Trophoblast cell (in vitro differentiated cells and primary cell): ENCODE measurements at regions not wholly inside any gene's neighbourhood (a gene's known extent, or its start where the extent isn't known, plus 50 kb on each side); places are given as distances from the start of the nearest gene placed in this dataset.
A peak's percentile ranks its signal among the peaks of the same experiment; 100 is the strongest.

ENCODE experiments used
- DNase-seq, 2 donors: peaks; one replicate each; pipeline ENCODE4 v3.0.0-alpha.2; 2016
- H2AFZ ChIP-seq: 2 replicates; pipeline ENCODE4 v1.6.1; 2013; ENCODE audit warnings: low read length, moderate library complexity, mild to moderate bottlenecking; ENCODE audit not compliant: insufficient read depth, poor library complexity
- H2AK5ac ChIP-seq: 2 replicates; pipeline ENCODE4 v1.6.1; 2013; ENCODE audit warnings: mild to moderate bottlenecking, low read length
- H2BK120ac ChIP-seq: 2 replicates; pipeline ENCODE4 v1.6.1; 2013; ENCODE audit warnings: low read length, mild to moderate bottlenecking, moderate library complexity; ENCODE audit not compliant: insufficient read depth, poor library complexity
- H2BK12ac ChIP-seq: 2 replicates; pipeline ENCODE4 v1.6.1; 2013; ENCODE audit warnings: mild to moderate bottlenecking, low read length, moderate library complexity
- H2BK5ac ChIP-seq: 2 replicates; pipeline ENCODE4 v1.6.1; 2013; ENCODE audit warnings: low read length, low read depth, moderate library complexity, mild to moderate bottlenecking; ENCODE audit not compliant: poor library complexity
- H3K14ac ChIP-seq: 2 replicates; pipeline ENCODE4 v1.6.1; 2013; ENCODE audit warnings: mild to moderate bottlenecking, low read length
- H3K18ac ChIP-seq: 2 replicates; pipeline ENCODE4 v1.6.1; 2013; ENCODE audit warnings: mild to moderate bottlenecking, low read length
- H3K23ac ChIP-seq: 2 replicates; pipeline ENCODE4 v1.6.1; 2013; ENCODE audit warnings: low read length
- H3K27ac ChIP-seq: 2 replicates; pipeline ENCODE4 v1.5.1; 2013; ENCODE audit warnings: low read depth, mild to moderate bottlenecking, inconsistent platforms, low read length, moderate library complexity
- H3K27me3 ChIP-seq: 2 replicates; pipeline ENCODE4 v1.6.1; 2013; ENCODE audit warnings: inconsistent platforms, mild to moderate bottlenecking, low read length, moderate library complexity; ENCODE audit not compliant: insufficient read depth
- H3K36me3 ChIP-seq, 2 experiments: 1 replicate in 1 of 2; 2 replicates in 1 of 2; pipeline ENCODE4 v1.6.1; 2013; ENCODE audit warnings: low read length in 2 of 2, mild to moderate bottlenecking in 2 of 2, moderate library complexity in 1 of 2; ENCODE audit not compliant: insufficient read depth in 2 of 2, control insufficient read depth in 1 of 2
- H3K4ac ChIP-seq: 2 replicates; pipeline ENCODE4 v1.6.1; 2013; ENCODE audit warnings: low read depth, mild to moderate bottlenecking, low read length, moderate library complexity
- H3K4me1 ChIP-seq, 2 experiments: 1 replicate in 1 of 2; 2 replicates in 1 of 2; pipeline ENCODE4 v1.6.1; 2013; ENCODE audit warnings: low read length in 2 of 2, mild to moderate bottlenecking in 2 of 2, moderate library complexity in 1 of 2; ENCODE audit not compliant: insufficient read depth in 2 of 2, control insufficient read depth in 1 of 2
- H3K4me2 ChIP-seq: 2 replicates; pipeline ENCODE4 v1.6.1; 2013; ENCODE audit warnings: inconsistent platforms, mild to moderate bottlenecking, low read length, moderate library complexity
- H3K4me3 ChIP-seq: 2 replicates; pipeline ENCODE4 v1.5.1; 2013; ENCODE audit warnings: mild to moderate bottlenecking, low read depth, low read length, inconsistent platforms
- H3K79me1 ChIP-seq: one replicate; pipeline ENCODE4 v1.6.1; 2013; ENCODE audit warnings: low read length
- H3K79me2 ChIP-seq: 2 replicates; pipeline ENCODE4 v1.6.1; 2013; ENCODE audit warnings: low read length, mild to moderate bottlenecking; ENCODE audit not compliant: control insufficient read depth, insufficient read depth, poor library complexity
- H3K9ac ChIP-seq: 2 replicates; pipeline ENCODE4 v1.6.1; 2013; ENCODE audit warnings: mild to moderate bottlenecking, low read length
- H3K9me3 ChIP-seq: 2 replicates; pipeline ENCODE4 v1.6.1; 2013; ENCODE audit warnings: low read depth, mild to moderate bottlenecking, control low read depth, inconsistent platforms, low read length; ENCODE audit not compliant: insufficient read depth
- H4K12ac ChIP-seq: 2 replicates; pipeline ENCODE4 v1.6.1; 2013; ENCODE audit warnings: low read depth, mild to moderate bottlenecking, low read length, moderate library complexity
- H4K8ac ChIP-seq: 2 replicates; pipeline ENCODE4 v1.6.1; 2013; ENCODE audit warnings: low read depth, mild to moderate bottlenecking, low read length, moderate library complexity
- H4K91ac ChIP-seq: one replicate; pipeline ENCODE4 v1.6.1; 2013; ENCODE audit warnings: low read depth, mild to moderate bottlenecking, low read length, moderate library complexity
- WGBS: extraction: QIAGEN DNeasy Blood & Tissue Kit; methylation state at CpG from one replicate; pipeline ENCODE4 v1.1.7; 2013; ENCODE audit warnings: missing lambda C conversion rate; ENCODE audit not compliant: insufficient read length, insufficient coverage; ENCODE audit errors: extremely low coverage; 5-methylcytosine and 5-hydroxymethylcytosine counted together

DNA sequence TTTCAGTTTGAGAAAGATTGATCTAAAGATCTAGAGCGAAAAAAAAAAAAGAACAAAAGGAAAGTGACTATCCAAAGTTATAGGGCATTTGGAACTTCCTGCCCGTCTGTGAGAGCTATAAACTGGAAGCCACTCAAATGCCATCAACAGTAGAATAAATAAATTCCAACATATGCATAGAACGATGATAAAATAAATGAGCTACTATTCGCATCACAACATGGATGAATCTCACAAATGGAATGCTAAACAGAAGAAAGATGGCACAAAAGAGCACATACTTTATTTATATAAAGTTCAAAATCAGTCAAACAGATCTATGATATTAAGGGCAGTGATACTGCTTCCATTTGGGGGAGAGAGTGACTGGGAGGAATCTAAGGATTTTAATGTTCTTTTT, 128.8 kb downstream of the TTC32 start:
- Histone ChIP-seq H3K27me3 (no peaks in the 10 kb centered on the region), H4K12ac (no peak overlapping the region), H3K9me3 (no peaks in the 10 kb centered on the region), H3K18ac (no peak overlapping the region), H4K91ac (no peak overlapping the region), H3K27ac (no peak overlapping the region), H2BK120ac (no peak overlapping the region), H3K4ac (no peak overlapping the region), H3K79me2 (no peaks in the 10 kb centered on the region), H3K36me3 (no peaks in the 10 kb centered on the region), H2AFZ (no peak overlapping the region), H2AK5ac (no peak overlapping the region), H2BK5ac (no peak overlapping the region), H3K4me1 (peaks cover 13 to 15% of the 10 kb centered on the region in 2 experiments), H3K9ac (no peak overlapping the region), H3K4me2 (no peak overlapping the region), H2BK12ac (no peak overlapping the region), H3K79me1 (peaks cover 9% of the 10 kb centered on the region), H3K14ac (no peak overlapping the region), H3K4me3 (no peak overlapping the region), H3K23ac (no peak overlapping the region), H4K8ac (no peak overlapping the region)
- no CpG with 5 or more reads among the region's 4 CpGs for WGBS
- no peak for DNase-seq

DNA sequence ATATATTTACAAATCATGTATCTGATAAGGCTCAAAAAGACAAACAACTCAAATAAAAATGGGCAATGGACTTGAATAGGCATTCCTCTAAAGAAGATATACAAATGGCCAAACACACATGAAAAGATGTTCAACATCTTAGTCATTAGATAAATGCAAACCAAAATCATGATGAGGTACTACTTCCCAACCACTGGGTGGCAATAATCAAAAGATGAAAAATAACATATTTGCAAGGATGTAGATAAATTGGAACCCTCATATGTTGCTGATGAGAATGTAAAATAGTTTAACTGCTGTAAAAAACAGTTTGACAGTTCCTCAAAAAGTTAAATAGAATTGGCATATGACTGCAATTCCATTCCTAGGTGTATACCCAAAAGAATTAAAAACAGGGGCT, 132.3 kb downstream of the TTC32 start:
- Histone ChIP-seq H3K14ac (no peak overlapping the region), H4K12ac (no peak overlapping the region), H2BK12ac (no peak overlapping the region), H3K23ac (no peak overlapping the region), H4K91ac (no peak overlapping the region), H2BK120ac (no peak overlapping the region), H3K4me3 (no peak overlapping the region), H2AK5ac (no peak overlapping the region), H3K36me3 (no peaks in the 10 kb centered on the region), H3K9ac (no peak overlapping the region), H3K4me2 (no peak overlapping the region), H3K4ac (no peak overlapping the region), H3K79me2 (no peaks in the 10 kb centered on the region), H2BK5ac (no peak overlapping the region), H3K27ac (no peak overlapping the region), H3K27me3 (no peaks in the 10 kb centered on the region), H2AFZ (no peak overlapping the region), H3K4me1 (peaks cover 5 to 6% of the 10 kb centered on the region in 2 experiments), H3K79me1 (peaks cover 2% of the 10 kb centered on the region), H4K8ac (no peak overlapping the region), H3K9me3 (no peaks in the 10 kb centered on the region), H3K18ac (no peak overlapping the region)
- DNase-seq, result peak in 1 of 2 donors; percentile 16

DNA sequence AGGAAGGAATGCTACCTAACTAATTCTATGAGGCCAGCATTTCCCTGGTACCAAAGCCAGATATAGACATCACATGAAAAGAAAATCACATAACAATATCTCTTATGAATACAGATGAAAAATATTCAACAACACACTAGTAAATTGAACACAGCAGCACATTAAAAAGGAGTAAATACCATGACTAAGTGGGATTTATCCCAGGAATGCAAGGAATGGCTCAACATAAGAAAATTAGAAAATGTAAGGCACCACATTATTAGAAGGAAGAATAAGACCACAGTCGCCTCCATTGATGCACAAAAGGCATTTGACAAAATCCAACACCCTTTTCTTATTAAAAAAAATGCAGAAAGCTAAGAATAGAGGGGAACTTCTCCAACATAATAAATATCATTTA, 133.9 kb downstream of the TTC32 start:
- no peak overlapping the region for H4K12ac ChIP-seq
- H3K79me1 ChIP-seq, result no peaks in the 10 kb centered on the region
- no peaks in the 10 kb centered on the region for H3K9me3 ChIP-seq
- H3K4me3 ChIP-seq, result no peak overlapping the region
- no peak overlapping the region for H3K14ac ChIP-seq
- H3K27me3 ChIP-seq, result no peaks in the 10 kb centered on the region
- no peak overlapping the region for H2AFZ ChIP-seq
- no peak overlapping the region for H2AK5ac ChIP-seq
- no peak for DNase-seq
- H4K91ac ChIP-seq, result no peak overlapping the region
- H3K4me2 ChIP-seq, result no peak overlapping the region
- no peak overlapping the region for H3K18ac ChIP-seq
- no peak overlapping the region for H2BK12ac ChIP-seq
- no CpG with 5 or more reads among the region's 1 CpG for WGBS
- H3K79me2 ChIP-seq, result no peaks in the 10 kb centered on the region
- no peaks in the 10 kb centered on the region for H3K36me3 ChIP-seq
- no peak overlapping the region for H3K27ac ChIP-seq
- H3K4me1 ChIP-seq, result peaks cover 0 to 2% of the 10 kb centered on the region in 2 experiments
- H3K23ac ChIP-seq, result no peak overlapping the region
- no peak overlapping the region for H3K9ac ChIP-seq
- H2BK120ac ChIP-seq, result no peak overlapping the region
- H4K8ac ChIP-seq, result no peak overlapping the region
- no peak overlapping the region for H2BK5ac ChIP-seq
- no peak overlapping the region for H3K4ac ChIP-seq

DNA sequence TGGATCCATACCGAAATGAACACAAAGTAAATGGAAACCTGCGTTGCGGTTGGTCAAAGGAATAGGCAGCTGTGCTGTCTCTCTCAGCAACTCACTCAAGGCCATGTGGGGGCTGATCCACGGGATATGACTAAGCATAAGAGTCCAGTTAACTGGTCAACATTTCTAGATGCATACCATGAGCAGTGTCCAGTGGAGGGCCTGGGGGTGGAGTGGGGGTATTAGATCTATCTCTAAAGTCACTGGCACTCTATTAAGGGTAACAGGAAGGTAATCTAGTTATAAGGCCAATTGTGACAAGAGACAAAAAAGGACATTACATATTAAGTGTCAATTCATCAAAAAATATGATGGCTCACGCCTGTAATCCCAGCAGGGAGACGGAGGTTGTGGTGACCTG, 136.8 kb downstream of the TTC32 start:
- no peak overlapping the region for H2BK5ac ChIP-seq
- H3K18ac ChIP-seq, result no peak overlapping the region
- peaks cover 0 to 2% of the 10 kb centered on the region in 2 experiments for H3K4me1 ChIP-seq
- no peak overlapping the region for H4K8ac ChIP-seq
- no peaks in the 10 kb centered on the region for H3K36me3 ChIP-seq
- no peaks in the 10 kb centered on the region for H3K79me1 ChIP-seq
- H4K12ac ChIP-seq, result no peak overlapping the region
- H3K79me2 ChIP-seq, result no peaks in the 10 kb centered on the region
- no peak overlapping the region for H3K4ac ChIP-seq
- no peak overlapping the region for H3K4me2 ChIP-seq
- no peak overlapping the region for H2BK120ac ChIP-seq
- no peak overlapping the region for H2BK12ac ChIP-seq
- no peaks in the 10 kb centered on the region for H3K27me3 ChIP-seq
- no peak overlapping the region for H3K14ac ChIP-seq
- no peak for DNase-seq
- no peak overlapping the region for H3K4me3 ChIP-seq
- H3K9me3 ChIP-seq, result no peaks in the 10 kb centered on the region
- no CpG with 5 or more reads among the region's 6 CpGs for WGBS
- H2AK5ac ChIP-seq, result no peak overlapping the region
- no peak overlapping the region for H3K27ac ChIP-seq
- no peak overlapping the region for H2AFZ ChIP-seq
- H3K9ac ChIP-seq, result no peak overlapping the region
- no peak overlapping the region for H4K91ac ChIP-seq
- H3K23ac ChIP-seq, result no peak overlapping the region

DNA sequence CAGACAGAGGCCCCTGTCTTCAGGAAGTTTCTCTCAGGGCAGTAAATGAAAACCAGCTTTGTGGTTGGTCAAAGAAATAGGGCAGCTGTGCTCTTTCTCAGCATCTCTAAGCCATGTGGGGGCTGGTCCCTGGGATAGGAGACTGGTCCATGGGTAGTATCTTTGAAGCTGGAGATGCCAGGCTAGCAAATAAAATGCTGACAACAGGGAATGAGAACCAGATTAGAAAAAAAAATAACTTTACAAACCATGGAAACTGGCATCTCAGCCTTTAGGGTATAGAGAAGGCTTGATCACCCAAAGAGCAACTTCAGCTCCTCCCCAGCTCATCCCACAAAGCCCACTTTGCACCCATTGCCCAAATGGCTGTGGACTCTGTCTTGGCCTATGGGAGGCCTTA, 138.1 kb downstream of the TTC32 start:
- Histone ChIP-seq H3K27me3 (no peaks in the 10 kb centered on the region), H2AFZ (no peak overlapping the region), H3K4me2 (no peak overlapping the region), H3K36me3 (no peaks in the 10 kb centered on the region), H3K23ac (no peak overlapping the region), H2BK120ac (no peak overlapping the region), H4K12ac (no peak overlapping the region), H4K8ac (no peak overlapping the region), H2BK5ac (no peak overlapping the region), H3K79me2 (no peaks in the 10 kb centered on the region), H3K79me1 (no peaks in the 10 kb centered on the region), H4K91ac (no peak overlapping the region), H3K18ac (no peak overlapping the region), H3K4me1 (peaks cover 3% of the 10 kb centered on the region in 2 experiments), H3K4me3 (no peak overlapping the region), H3K14ac (no peak overlapping the region), H3K9ac (no peak overlapping the region), H2BK12ac (no peak overlapping the region), H3K27ac (no peak overlapping the region), H2AK5ac (no peak overlapping the region), H3K9me3 (no peaks in the 10 kb centered on the region), H3K4ac (no peak overlapping the region)
- no peak for DNase-seq
